ENCODE measurements at regions not wholly inside any gene's neighbourhood (a gene's known extent, or its start where the extent isn't known, plus 50 kb on each side); places are given as distances from the start of the nearest gene placed in this dataset.

DNA sequence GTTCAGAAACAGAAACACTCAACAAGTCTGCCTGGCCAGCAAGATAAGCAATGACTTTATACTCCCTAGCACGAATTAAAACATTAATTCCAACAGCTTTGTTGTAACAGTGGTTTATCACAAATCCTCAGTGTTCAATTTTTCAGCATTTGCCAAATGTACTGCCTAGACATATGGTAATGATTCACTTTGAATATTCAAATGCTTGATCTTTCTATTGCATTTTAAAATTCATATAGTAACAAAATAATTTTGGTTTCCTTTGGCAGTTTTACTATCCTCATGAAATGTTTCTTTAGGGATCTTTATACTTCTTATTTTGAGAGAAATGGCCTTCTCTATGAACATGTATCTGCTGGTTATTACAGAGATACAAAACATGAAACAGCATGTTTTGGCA, 851.8 kb upstream of the NXPH2 start:
- TF ChIP-seq CTCF (IDR thresholded peaks at IDR 0.05) (no peak), EZH2 (IDR thresholded peaks at IDR 0.05; ENCODE audit: borderline replicate concordance, insufficient read depth, low read depth, low read length, poor library complexity, severe bottlenecking) (no peak)

All from B cell (primary cell).